Activated T-helper 9 cell treated with anti-CD3 and anti-CD28 coated beads, Interleukin-2, amount 50 U/mL, for 16 hours (primary cell): ENCODE measurements at regions not wholly inside any gene's neighbourhood (a gene's known extent, or its start where the extent isn't known, plus 50 kb on each side); places are given as distances from the start of the nearest gene placed in this dataset.
"Not testable (repeated sequence)": the region's sequence is repeated elsewhere in the genome, so short reads cannot be mapped to it uniquely, and the experiment has no call there.

Experiments
- DNase-seq: peaks from one replicate; pipeline ENCODE4 v3.0.0-alpha.2; 2020; ENCODE audit warnings: low read depth

GRCh38 chr3:95629802-95630201 is 1184.6 kb upstream of the EPHA6 start:
- no peak for DNase-seq

GRCh38 chr3:95645291-95645690 is 1169.1 kb upstream of the EPHA6 start:
- DNase-seq, result no peak

GRCh38 chr3:95654570-95655362 is 1159.6 kb upstream of the EPHA6 start:
- no peak for DNase-seq

GRCh38 chr3:95655363-95655986 is 1158.9 kb upstream of the EPHA6 start:
- no peak for DNase-seq

- DNase-seq, result no peak
Measured at GRCh38 chr3:95670765-95671164, 1143.6 kb upstream of the EPHA6 start.

GRCh38 chr3:95673215-95673614 is 1141.2 kb upstream of the EPHA6 start:
- DNase-seq, result no peak

- DNase-seq, result peak; percentile 2
Measured at GRCh38 chr3:95705786-95706418, 1108.5 kb upstream of the EPHA6 start.

GRCh38 chr3:95707268-95707667 is 1107.1 kb upstream of the EPHA6 start:
- DNase-seq, result no peak

GRCh38 chr3:95710684-95711083 is 1103.7 kb upstream of the EPHA6 start:
- no peak for DNase-seq

GRCh38 chr3:95711789-95712188 is 1102.6 kb upstream of the EPHA6 start:
- no peak for DNase-seq

GRCh38 chr3:95715128-95715527 is 1099.3 kb upstream of the EPHA6 start:
- no peak for DNase-seq

- DNase-seq, result no peak
Measured at GRCh38 chr3:95717048-95717447, 1097.3 kb upstream of the EPHA6 start.

GRCh38 chr3:95718168-95718567 is 1096.2 kb upstream of the EPHA6 start:
- DNase-seq, result no peak

GRCh38 chr3:95719481-95719880 is 1094.9 kb upstream of the EPHA6 start:
- DNase-seq, result no peak

GRCh38 chr3:95721938-95722337 is 1092.5 kb upstream of the EPHA6 start:
- DNase-seq, result no peak

- DNase-seq, result no peak
Measured at GRCh38 chr3:95725770-95726169, 1088.6 kb upstream of the EPHA6 start.

- no peak for DNase-seq
Measured at GRCh38 chr3:95731753-95732152, 1082.6 kb upstream of the EPHA6 start.

- no peak for DNase-seq
Measured at GRCh38 chr3:95733336-95733735, 1081.1 kb upstream of the EPHA6 start.

- no peak for DNase-seq
Measured at GRCh38 chr3:95738045-95738444, 1076.3 kb upstream of the EPHA6 start.

- not testable (repeated sequence) for DNase-seq
Measured at GRCh38 chr3:95744896-95745295, 1069.5 kb upstream of the EPHA6 start.

- DNase-seq, result no peak
Measured at GRCh38 chr3:95750097-95750496, 1064.3 kb upstream of the EPHA6 start.

GRCh38 chr3:95751509-95751908 is 1062.9 kb upstream of the EPHA6 start:
- DNase-seq, result no peak

- no peak for DNase-seq
Measured at GRCh38 chr3:95752199-95752598, 1062.2 kb upstream of the EPHA6 start.
